ENCODE measurements at regions not wholly inside any gene's neighbourhood (a gene's known extent, or its start where the extent isn't known, plus 50 kb on each side); places are given as distances from the start of the nearest gene placed in this dataset.

DNA sequence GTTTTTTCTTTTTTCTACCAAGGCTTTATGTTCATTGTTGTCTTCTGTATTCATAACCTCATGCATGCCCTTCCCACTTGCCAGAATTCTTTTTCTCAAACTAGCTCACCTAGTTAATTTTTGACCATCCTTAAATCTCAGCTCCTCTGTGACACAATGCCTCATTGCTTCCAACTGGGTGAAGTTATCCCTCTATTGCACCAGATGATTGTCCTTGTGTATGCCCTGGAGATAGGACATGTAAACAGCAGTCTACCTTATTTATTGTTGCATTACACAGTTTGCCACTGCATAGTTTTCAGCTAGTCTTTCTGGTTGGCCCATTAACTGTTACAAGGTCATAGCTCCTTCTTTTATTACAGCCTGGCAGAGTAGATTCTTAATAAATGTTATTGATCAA lies 763.1 kb upstream of the COBL start:
- no peak for FAIRE-seq
- no peak for DNase-seq (ENCODE audit: low spot score)

DNA sequence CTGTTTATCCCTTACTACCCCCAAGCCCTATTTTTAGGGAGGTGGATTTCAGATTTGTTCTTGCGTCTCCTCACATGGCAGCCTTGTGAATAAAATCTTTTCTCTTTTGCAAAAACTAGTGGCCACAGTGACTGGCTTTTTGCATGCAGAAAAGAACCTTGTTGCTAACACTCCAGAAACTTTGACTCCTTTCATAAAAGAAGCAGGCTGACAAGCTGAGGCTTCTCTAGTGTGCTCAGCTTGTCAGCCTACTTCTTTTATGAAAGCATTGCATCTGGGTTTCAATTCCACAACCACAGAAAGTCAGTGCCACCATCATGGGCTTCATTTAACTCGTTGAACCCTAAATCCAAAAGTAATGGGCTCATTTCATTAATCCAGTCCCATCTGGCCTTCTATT lies 761.0 kb upstream of the COBL start:
- FAIRE-seq: no peak
- no peak for DNase-seq (ENCODE audit: low spot score)

GRCh38 chr7:52074912-52075311 lies 758.3 kb upstream of the COBL start:
- no peak for FAIRE-seq
- DNase-seq (ENCODE audit: low spot score): no peak

DNA sequence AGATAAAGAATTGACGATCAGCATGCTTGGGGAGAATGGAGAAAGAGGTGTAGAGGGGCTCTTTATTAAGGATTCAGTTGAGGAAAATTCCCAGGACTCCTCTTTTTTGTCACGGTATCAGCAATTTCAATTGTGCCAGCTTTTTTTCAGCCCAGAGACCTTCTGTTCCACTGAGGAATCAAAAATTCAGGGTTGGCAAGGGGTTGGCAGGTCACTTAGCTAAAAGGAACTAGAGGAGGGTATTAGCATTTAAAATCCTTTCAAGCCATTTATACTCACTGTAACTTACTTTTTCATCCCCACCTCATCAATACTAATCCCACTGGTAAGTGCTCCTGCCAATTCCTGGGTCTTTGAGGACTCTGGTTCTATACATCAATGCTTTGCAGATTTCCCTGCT lies 757.5 kb upstream of the COBL start:
- no peak for FAIRE-seq
- DNase-seq (ENCODE audit: low spot score): no peak

GRCh38 chr7:52071744-52072143 lies 755.1 kb upstream of the COBL start:
- FAIRE-seq (no peak), DNase-seq (ENCODE audit: low spot score) (no peak)

DNA sequence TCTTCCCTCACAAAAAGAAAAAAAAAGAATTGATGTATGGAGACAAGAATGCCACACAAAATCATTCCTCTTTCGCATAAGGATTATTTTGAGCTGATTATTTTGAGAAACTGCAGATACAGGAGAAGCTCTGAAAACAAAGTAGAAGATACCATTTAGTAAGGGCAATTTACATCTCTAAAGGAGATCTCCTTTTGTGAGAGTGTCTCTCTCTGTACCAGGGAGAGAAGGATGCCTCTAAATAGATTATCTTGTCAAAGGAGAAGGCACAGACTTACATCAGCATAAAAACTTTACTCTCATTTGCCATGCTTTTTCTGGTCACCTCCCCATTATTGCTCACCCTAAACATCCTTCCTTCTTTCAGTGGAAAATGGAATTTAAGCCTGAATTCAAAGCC lies 747.9 kb upstream of the COBL start:
- no peak for DNase-seq (ENCODE audit: low spot score)
- no peak for FAIRE-seq

- no peak for DNase-seq (ENCODE audit: low spot score)
- FAIRE-seq: no peak
These were observed 745.1 kb upstream of the COBL start for GRCh38 chr7:52061666-52062065.

DNA sequence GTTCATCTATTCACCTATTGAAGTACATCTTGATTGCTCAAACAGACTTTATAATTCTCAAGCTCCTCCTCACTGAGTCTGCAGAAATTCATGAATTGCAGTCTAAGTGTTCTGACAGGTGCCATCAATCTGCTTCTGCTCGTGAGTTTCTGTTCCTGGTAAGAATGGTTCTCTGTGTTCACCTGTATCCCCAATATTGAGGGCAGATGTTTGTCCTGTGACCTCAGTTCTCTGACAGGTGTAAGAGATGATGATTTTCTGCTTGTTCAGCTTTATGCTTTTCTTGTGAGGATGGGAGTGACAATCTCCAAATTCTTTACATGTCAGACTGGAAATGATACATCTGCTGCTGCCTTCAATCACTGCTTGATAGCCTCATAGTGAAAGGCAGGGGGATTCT lies 736.9 kb upstream of the COBL start:
- no peak for DNase-seq (ENCODE audit: low spot score)
- no peak for FAIRE-seq

DNA sequence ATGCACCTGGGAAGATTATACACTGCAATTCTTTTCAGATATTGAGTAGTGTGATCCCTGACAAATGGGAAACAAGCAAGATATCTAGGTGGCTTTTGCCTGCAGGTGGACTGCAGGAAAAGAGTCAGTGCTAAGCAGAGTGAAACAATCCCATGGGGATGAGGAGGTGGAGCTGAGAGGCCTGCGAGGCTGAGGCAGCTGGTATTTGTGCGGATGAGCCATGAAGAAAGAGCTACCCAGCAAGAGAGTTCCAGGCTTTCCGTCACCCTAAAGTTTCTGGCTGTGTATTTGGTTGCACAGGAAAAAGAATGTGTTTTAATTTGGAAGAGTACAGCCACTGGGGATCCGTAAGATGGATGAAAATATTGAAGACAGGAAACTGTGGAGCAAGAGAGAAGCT lies 714.1 kb upstream of the COBL start:
- FAIRE-seq: no peak
- no peak for DNase-seq (ENCODE audit: low spot score)

DNA sequence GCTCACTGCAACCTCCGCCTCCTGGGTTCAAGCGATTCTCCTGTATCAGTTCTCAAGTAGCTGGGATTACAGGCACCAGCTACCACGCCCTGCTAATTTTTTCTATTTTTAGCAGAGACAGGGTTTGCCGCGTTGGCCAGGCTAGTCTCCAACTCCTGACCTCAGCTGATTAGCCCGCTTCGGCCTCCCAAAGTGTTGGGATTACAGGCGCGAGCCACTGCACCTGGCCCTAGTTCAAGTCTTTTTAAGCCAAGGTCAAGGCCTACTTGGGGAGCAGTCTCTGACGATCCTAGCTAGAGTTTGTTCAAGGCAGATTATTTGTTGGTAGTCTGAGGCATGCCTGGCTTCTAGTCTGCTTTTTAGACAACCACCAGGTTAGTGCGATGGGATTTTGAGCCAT lies 709.5 kb upstream of the COBL start:
- FAIRE-seq: no peak
- DNase-seq (ENCODE audit: low spot score): no peak

DNA sequence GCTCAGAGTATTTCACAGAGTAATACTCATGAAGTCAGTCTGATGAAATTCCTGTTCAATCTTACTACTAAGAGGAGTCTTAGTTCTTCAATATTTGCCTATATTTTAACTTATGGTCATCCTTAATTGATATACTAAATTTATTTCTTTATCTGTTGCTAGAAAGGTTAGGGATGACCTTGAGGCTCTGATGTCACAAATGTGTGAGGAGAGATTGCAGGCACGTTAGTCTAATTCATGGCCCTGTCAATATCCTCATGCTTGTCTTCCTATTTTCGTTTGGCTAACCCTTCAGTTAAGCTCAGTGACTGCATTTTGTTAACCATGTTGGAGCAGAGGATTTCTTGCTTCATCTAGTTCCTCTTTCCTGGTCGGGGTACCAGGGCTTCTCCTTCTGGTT lies 704.7 kb upstream of the COBL start:
- FAIRE-seq (no peak), DNase-seq (ENCODE audit: low spot score) (no peak)

DNA sequence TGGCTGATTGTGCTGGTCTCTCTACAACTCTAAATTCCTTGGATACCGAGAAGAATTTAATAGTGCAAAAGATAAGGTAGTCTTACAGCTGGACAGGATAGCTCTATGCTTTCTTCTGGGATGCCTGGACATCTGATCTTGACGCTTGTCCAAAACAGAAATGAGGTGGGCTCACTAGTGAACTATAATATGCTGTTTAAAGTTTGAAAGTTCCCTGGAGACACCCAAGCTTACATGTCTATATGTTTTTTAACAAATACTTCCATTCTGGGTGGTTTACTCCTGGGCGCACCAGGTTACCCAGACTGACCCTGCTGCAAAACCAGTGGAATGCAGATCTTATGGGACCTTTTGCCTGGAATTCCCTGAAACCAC lies 702.1 kb upstream of the COBL start:
- no peak for FAIRE-seq

DNA sequence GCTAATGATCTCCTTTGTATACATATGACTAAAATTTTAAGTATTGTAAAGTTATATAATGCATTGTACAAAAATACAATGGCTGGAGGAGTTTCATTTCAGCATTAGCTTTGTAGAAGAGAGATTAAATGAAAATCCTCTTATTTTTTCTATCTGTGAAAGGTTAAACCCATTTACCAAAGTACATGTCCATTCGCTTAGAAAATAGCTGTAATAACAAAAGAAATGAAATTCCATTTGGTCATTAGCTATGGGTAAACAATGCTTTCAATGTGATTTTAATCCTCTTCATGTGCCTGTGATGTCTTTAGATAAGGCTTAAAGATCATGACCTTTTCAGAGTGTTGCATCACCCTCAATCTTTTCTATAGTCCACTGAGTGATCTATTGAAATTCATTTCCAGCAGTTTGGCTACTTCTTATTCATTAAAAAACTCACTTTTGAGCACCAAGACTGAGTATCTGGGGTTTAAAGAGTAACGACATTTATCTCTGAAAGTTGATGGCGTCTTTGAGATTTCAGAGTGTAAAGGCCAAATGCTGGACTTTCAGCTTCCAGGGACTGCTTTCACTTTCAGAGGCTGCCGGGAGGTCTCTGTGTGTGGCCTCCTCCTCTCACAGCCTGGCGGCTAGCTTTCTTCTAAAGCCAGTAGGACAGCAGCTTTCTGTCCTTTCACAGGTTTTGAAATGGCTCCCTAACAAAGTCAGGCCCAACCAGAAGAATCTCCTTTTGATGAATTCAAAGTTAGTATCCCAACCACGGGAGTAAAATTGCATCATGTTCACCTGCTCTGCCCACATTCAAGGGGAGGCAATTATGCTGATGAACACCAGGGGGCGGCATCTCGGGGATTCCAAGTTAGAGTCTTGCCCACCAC lies 701.4 kb upstream of the COBL start:
- peak; percentile 75 for DNase-seq (ENCODE audit: low spot score)
- FAIRE-seq: peak; percentile 65

More for the DNA sequence above, 702.1 kb upstream of the COBL start:
- DNase-seq (ENCODE audit: low spot score): no peak

- DNase-seq (ENCODE audit: low spot score): no peak
- no peak for FAIRE-seq
These were observed 692.6 kb upstream of the COBL start for GRCh38 chr7:52009181-52009580.

DNA sequence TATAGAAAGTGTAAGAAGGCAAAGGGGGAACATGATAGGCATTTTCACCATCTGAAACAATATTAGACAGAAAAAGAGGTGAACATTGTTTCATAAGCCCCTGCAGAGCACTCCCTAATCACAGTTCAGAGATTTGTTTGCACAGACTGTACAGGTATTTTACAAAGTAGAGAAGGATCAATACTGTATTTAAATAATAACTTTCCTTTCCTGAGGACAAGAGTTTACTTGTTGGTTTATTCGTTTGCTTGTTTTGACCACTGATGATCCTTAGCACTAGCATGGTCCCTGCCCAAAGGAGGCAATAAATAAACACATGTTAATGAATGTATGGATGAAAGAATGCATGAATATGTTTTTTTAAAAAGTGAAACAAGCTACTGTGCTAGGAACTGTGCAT lies 690.1 kb upstream of the COBL start:
- FAIRE-seq (no peak), DNase-seq (ENCODE audit: low spot score) (no peak)

GRCh38 chr7:52005613-52006012 lies 689.0 kb upstream of the COBL start:
- FAIRE-seq: no peak
- DNase-seq (ENCODE audit: low spot score): no peak

DNA sequence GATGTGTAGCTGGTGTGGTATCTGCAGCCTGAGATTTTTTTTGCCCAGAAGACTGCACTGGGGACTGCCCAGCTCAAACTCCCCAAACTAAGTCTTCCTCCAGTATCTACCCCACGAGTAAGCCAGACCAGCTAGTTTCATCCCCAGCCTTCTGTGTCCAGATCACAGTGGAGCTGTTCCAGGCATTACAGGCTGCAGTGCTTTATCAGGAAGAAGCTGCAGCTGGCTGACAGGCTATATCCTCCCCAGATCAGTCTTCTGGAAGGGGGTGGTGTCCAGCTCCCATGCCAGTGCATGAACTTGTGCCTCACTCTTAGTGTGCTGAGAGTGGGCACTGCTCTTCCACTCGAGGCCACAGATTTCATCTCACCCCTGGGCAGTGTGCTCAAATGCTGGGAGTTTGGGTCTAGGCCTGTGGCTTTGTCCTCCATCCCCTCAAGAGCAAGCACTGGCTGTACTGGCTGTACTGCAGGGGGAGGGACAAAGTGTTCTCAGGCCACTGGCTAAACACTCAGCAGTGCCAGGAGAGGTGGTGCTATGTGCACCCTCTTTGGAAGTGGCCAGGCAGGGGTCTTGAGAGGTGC lies 679.1 kb upstream of the COBL start:
- no peak for DNase-seq (ENCODE audit: low spot score)
- FAIRE-seq: peak; percentile 74

GRCh38 chr7:51982653-51983052 lies 666.0 kb upstream of the COBL start:
- DNase-seq (ENCODE audit: low spot score): no peak
- no peak for FAIRE-seq

- FAIRE-seq (no peak), DNase-seq (ENCODE audit: low spot score) (no peak)
These were observed 664.2 kb upstream of the COBL start for GRCh38 chr7:51980812-51981211.

- FAIRE-seq (no peak), DNase-seq (ENCODE audit: low spot score) (no peak)
These were observed 663.7 kb upstream of the COBL start for GRCh38 chr7:51980313-51980712.

GRCh38 chr7:51977913-51978312 lies 661.3 kb upstream of the COBL start:
- no peak for FAIRE-seq
- no peak for DNase-seq (ENCODE audit: low spot score)

- FAIRE-seq: no peak
These were observed 657.3 kb upstream of the COBL start for GRCh38 chr7:51973939-51974338.

GRCh38 chr7:51973071-51973470 lies 656.5 kb upstream of the COBL start:
- FAIRE-seq (no peak), DNase-seq (ENCODE audit: low spot score) (no peak)

More at GRCh38 chr7:51973939-51974338, 657.3 kb upstream of the COBL start:
- no peak for DNase-seq (ENCODE audit: low spot score)

Data from urothelium cell line (cell line).